Vagina (tissue), 2 donors: ENCODE measurements at regions not wholly inside any gene's neighbourhood (a gene's known extent, or its start where the extent isn't known, plus 50 kb on each side); places are given as distances from the start of the nearest gene placed in this dataset.
"Not testable (repeated sequence)": the region's sequence is repeated elsewhere in the genome, so short reads cannot be mapped to it uniquely, and the experiment has no call there.

ENCODE experiments used
- DNase-seq, 2 donors: peaks; one replicate each; pipeline ENCODE4 v3.0.0-alpha.2; 2017; ENCODE audit errors: extremely low spot score in 2 of 2
- H3K27ac ChIP-seq: fragments of 200-600 bp; sonication (generic); one replicate; pipeline ENCODE4 v1.5.1; 2019
- H3K27me3 ChIP-seq: fragments of 200-600 bp; sonication (generic); one replicate; pipeline ENCODE4 v1.5.1; 2019
- H3K36me3 ChIP-seq, 2 donors: fragments of 200-600 bp; sonication (generic); one replicate each; pipeline ENCODE4 v1.5.1; 2017 to 2019
- H3K4me1 ChIP-seq: fragments of 200-600 bp; sonication (generic); one replicate; pipeline ENCODE4 v1.5.1; 2019
- H3K4me3 ChIP-seq, 2 donors: fragments of 200-600 bp; sonication (generic); 1 replicate in 1 of 2; 2 replicates in 1 of 2; pipeline ENCODE4 v1.5.1; 2016 to 2019
- H3K9me3 ChIP-seq: fragments of 200-600 bp; sonication (generic); one replicate; pipeline ENCODE4 v1.5.1; 2019
- CTCF ChIP-seq, 3 experiments: fragments of 450-650 bp in 2 of 3; fragments of 200-600 bp in 1 of 3; sonication (generic) in 1 of 3; IDR thresholded peaks; one replicate each; pipeline ENCODE4 v1.5.1; 2017 to 2019; ENCODE audit warnings: antibody characterized with exemption in 3 of 3, mild to moderate bottlenecking in 2 of 3, moderate library complexity in 2 of 3
- POLR2A ChIP-seq, 2 donors: fragments of 450-650 bp; IDR thresholded peaks; one replicate each; pipeline ENCODE4 v1.6.1; 2017; ENCODE audit warnings: antibody characterized with exemption in 2 of 2, mild to moderate bottlenecking in 2 of 2, moderate library complexity in 2 of 2
- POLR2AphosphoS5 ChIP-seq, 2 donors: sonication (generic); formaldehyde crosslinking; IDR thresholded peaks; one replicate each; pipeline ENCODE4 v1.9.0; 2017; ENCODE audit warnings: antibody characterized with exemption in 2 of 2, mild to moderate bottlenecking in 2 of 2, low read depth in 1 of 2; ENCODE audit not compliant: insufficient read depth in 1 of 2
- intact Hi-C: fragments of 100-400 bp; cut with DNase I; formaldehyde crosslinking; loops from one replicate; pipeline ENCODE4 v1.15.1; 2023

- DNase-seq, result no peak
- Histone ChIP-seq H3K27ac (no peak overlapping the region), H3K4me3 (no peak overlapping the region), H3K4me1 (peaks cover 24% of the 10 kb centered on the region), H3K27me3 (no peaks in the 10 kb centered on the region), H3K36me3 (no peaks in the 10 kb centered on the region), H3K9me3 (no peaks in the 10 kb centered on the region)
- intact Hi-C loops, result no loop called here
- TF ChIP-seq POLR2AphosphoS5 (IDR thresholded peaks at IDR 0.05; ENCODE audit: insufficient read depth in 1 of 2, low read depth in 1 of 2) (peak in 1 of 2 donors; percentile 31), POLR2A (IDR thresholded peaks at IDR 0.05) (no peak), CTCF (IDR thresholded peaks at IDR 0.05) (peak; percentile 52 to 81 (median 76))
These were observed 131.8 kb upstream of the CHD1 start for GRCh38 chr5:99060306-99061261.

- Histone ChIP-seq H3K27me3 (no peaks in the 10 kb centered on the region), H3K4me1 (peaks cover 24% of the 10 kb centered on the region), H3K36me3 (no peaks in the 10 kb centered on the region), H3K4me3 (no peak overlapping the region), H3K9me3 (no peaks in the 10 kb centered on the region), H3K27ac (no peak overlapping the region)
- intact Hi-C loops, result no loop called here
- TF ChIP-seq POLR2AphosphoS5 (IDR thresholded peaks at IDR 0.05; ENCODE audit: insufficient read depth in 1 of 2, low read depth in 1 of 2) (no peak), CTCF (IDR thresholded peaks at IDR 0.05) (no peak), POLR2A (IDR thresholded peaks at IDR 0.05) (no peak)
- DNase-seq, result no peak
These were observed 130.9 kb upstream of the CHD1 start for GRCh38 chr5:99059685-99060084.

GRCh38 chr5:99058466-99058865, 129.7 kb upstream of the CHD1 start:
- no peak overlapping the region for H3K27ac ChIP-seq
- no peaks in the 10 kb centered on the region for H3K27me3 ChIP-seq
- no peak for TF ChIP-seq POLR2A (IDR thresholded peaks at IDR 0.05)
- TF ChIP-seq CTCF (IDR thresholded peaks at IDR 0.05), result no peak
- no peak for TF ChIP-seq POLR2AphosphoS5 (IDR thresholded peaks at IDR 0.05; ENCODE audit: insufficient read depth in 1 of 2, low read depth in 1 of 2)
- no peaks in the 10 kb centered on the region for H3K36me3 ChIP-seq
- intact Hi-C loops, result no loop called here
- peaks cover 24% of the 10 kb centered on the region for H3K4me1 ChIP-seq
- no peak for DNase-seq
- H3K9me3 ChIP-seq, result no peaks in the 10 kb centered on the region
- no peak overlapping the region for H3K4me3 ChIP-seq

- no peak overlapping the region for H3K4me3 ChIP-seq
- intact Hi-C loops, result no loop called here
- no peaks in the 10 kb centered on the region for H3K4me1 ChIP-seq
- no peaks in the 10 kb centered on the region for H3K36me3 ChIP-seq
- DNase-seq, result no peak
- H3K27me3 ChIP-seq, result no peaks in the 10 kb centered on the region
- TF ChIP-seq POLR2A (IDR thresholded peaks at IDR 0.05) (no peak), CTCF (IDR thresholded peaks at IDR 0.05) (no peak), POLR2AphosphoS5 (IDR thresholded peaks at IDR 0.05; ENCODE audit: insufficient read depth in 1 of 2, low read depth in 1 of 2) (no peak)
- H3K27ac ChIP-seq, result no peak overlapping the region
- no peaks in the 10 kb centered on the region for H3K9me3 ChIP-seq
These were observed 126.2 kb upstream of the CHD1 start for GRCh38 chr5:99054972-99055371.

- no peaks in the 10 kb centered on the region for H3K36me3 ChIP-seq
- no peak for TF ChIP-seq CTCF (IDR thresholded peaks at IDR 0.05)
- TF ChIP-seq POLR2AphosphoS5 (IDR thresholded peaks at IDR 0.05; ENCODE audit: insufficient read depth in 1 of 2, low read depth in 1 of 2), result no peak
- no peak for DNase-seq
- H3K4me1 ChIP-seq, result no peaks in the 10 kb centered on the region
- H3K27me3 ChIP-seq, result no peaks in the 10 kb centered on the region
- no peak overlapping the region for H3K27ac ChIP-seq
- H3K9me3 ChIP-seq, result no peaks in the 10 kb centered on the region
- no peak overlapping the region for H3K4me3 ChIP-seq
- intact Hi-C loops, result no loop called here
These were observed 117.1 kb upstream of the CHD1 start for GRCh38 chr5:99045871-99046270.

- H3K4me1 ChIP-seq, H3K27ac ChIP-seq, H3K4me3 ChIP-seq, H3K36me3 ChIP-seq, H3K9me3 ChIP-seq, H3K27me3 ChIP-seq, DNase-seq, intact Hi-C loops: not testable (repeated sequence)
These were observed 114.5 kb upstream of the CHD1 start for GRCh38 chr5:99043257-99043656.
